ES-I3 (cell line): ENCODE measurements at regions not wholly inside any gene's neighbourhood (a gene's known extent, or its start where the extent isn't known, plus 50 kb on each side); places are given as distances from the start of the nearest gene placed in this dataset.

Experiments used
- H3K36me3 ChIP-seq: 2 replicates; pipeline ENCODE4 v1.6.1; 2013; ENCODE audit warnings: mild to moderate bottlenecking, low read length, control low read depth, moderate library complexity; ENCODE audit not compliant: insufficient read depth
- H3K4me1 ChIP-seq: 2 replicates; pipeline ENCODE4 v1.6.1; 2013; ENCODE audit warnings: mild to moderate bottlenecking, control low read depth, low read length; ENCODE audit not compliant: insufficient read depth
- H3K9ac ChIP-seq: 2 replicates; pipeline ENCODE4 v1.6.1; 2013; ENCODE audit warnings: low read depth, mild to moderate bottlenecking, low read length, moderate library complexity
- H3K9me3 ChIP-seq: 2 replicates; pipeline ENCODE4 v1.6.1; 2013; ENCODE audit warnings: mild to moderate bottlenecking, low read length, moderate library complexity; ENCODE audit not compliant: control insufficient read depth, insufficient read depth

DNA sequence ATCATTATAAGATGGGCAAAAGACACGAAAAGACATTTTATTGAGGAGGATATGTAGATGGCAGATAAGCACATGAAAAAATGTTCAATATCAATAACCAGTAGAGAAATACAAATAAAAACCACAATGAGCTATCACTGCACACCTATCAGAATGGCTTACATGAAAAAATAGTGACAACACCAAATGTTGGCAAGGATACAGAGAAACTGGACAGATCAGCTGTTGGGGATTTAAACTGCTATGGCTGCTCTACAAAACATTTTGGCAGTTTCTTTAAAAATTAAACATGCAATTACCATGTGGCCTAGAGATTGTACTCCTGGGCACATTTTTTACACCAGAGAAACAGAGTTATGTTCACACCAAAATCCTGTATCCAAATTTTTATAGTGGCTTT, 172.7 kb upstream of the TENT5A start:
- Histone ChIP-seq H3K9ac (no peak overlapping the region), H3K36me3 (no peaks in the 10 kb centered on the region), H3K4me1 (no peaks in the 10 kb centered on the region), H3K9me3 (no peaks in the 10 kb centered on the region)

DNA sequence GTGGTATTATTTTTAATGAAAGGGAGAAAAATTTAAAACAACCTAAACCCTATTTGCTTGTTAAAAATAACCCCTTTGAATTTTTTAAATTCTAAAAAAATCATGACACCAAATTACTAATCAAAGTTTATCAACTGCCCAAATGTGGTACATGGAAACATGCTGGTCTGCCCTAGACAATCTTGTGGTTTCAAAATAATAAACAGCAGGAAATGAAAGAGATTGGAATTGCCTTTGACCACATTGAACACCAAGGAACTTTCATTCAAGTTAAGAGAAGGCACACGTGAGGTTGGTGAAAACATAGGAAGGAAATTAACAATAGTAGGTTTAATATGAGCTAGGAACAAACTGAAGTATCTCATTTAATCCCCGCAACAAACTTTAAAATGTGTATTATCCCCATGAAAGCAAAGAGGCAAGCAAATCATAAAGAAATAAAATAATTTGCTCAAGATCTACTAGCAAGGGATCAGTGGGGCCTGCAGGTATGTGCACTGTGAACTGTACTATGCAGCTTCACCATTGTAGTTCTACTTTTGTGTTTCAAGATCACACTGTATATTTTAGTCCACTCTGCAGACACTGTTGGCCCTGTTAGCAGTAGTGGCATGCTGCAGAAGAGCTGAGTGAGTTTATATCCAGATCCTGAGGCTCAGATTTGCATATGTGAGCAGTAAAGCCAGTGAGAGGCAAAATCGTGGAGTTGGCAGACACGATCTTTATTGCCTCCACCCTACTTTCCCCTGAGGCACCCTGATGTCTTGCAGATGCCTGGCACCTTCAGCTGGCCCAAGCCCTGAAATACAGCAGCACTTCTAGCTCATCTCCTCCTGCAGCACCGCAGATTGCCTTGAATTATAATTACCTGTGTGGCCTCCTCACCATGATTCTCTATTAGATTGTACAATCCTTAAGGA, 157.8 kb upstream of the TENT5A start:
- no peaks in the 10 kb centered on the region for H3K36me3 ChIP-seq
- H3K4me1 ChIP-seq, result peaks cover 10% of the 10 kb centered on the region; the same call in 1 of the 2 replicates
- no peaks in the 10 kb centered on the region for H3K9me3 ChIP-seq
- no peak overlapping the region for H3K9ac ChIP-seq

DNA sequence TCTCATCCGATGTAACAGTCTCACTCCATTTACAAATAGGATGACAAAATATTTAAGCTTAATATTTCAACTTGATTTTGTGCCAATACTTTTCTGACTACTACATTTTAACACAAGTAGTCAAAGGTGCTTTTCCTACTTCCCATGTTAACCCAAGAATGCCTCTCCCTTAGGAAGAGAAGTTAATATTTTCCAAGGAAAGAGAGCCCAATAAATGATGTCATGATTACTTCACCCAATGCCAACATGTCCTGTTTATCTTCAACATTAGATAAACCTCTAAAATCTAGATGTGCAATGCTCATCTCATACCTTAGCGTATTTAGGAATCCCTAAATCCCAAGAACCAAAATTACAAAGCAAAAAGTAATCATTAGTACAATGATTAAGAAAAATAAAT, 156.7 kb upstream of the TENT5A start:
- Histone ChIP-seq H3K4me1 (peaks cover 10% of the 10 kb centered on the region; the same call in 1 of the 2 replicates), H3K36me3 (no peaks in the 10 kb centered on the region), H3K9me3 (no peaks in the 10 kb centered on the region), H3K9ac (no peak overlapping the region)

DNA sequence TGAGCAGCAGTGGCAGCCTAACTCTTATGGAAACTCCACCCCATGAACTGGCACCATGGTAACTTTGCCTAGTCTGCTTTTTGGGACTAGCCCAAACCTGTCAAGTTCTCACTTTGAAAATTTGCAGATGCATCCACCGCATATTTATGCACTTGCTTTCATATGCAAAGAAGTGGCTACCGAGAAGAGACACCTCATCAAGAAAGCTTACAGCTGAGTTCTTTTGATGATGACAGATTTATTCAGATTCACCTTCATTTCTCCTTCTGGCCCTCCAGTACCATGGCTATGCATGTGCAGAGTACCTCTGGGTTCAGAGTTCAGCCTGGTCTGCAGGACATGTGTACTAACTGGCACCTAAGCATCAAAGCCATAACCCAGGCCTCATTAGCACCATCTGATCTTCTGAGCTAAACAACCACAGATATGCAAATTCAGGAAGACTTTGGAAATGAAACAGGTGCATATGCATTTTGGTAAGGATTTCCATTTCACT, 154.3 kb upstream of the TENT5A start:
- Histone ChIP-seq H3K4me1 (peaks cover 10% of the 10 kb centered on the region; the same call in 1 of the 2 replicates), H3K9me3 (0 out of 2 replicates have a peak, but pooled peaks cover 3% of the 10 kb centered on the region), H3K9ac (no peak overlapping the region), H3K36me3 (no peaks in the 10 kb centered on the region)

DNA sequence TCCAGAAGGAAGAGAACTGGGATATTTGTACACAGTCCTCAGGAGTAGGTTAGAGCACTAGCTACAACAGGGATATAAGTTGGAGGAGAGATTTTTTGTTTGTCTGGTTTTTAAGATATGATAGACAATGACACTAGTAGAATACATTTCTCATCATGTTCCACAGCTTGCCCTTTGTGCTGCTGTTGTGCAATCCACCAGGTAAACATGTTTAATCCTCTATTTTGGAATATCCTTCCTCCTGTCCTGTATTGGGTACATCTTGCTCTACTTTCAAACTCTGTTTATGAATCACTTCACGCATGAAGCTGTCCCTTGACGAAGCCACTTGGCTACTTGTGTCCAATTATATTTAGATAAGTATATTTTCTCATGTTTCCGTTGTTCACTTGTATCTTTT, 153.6 kb upstream of the TENT5A start:
- 0 out of 2 replicates have a peak, but pooled peaks cover 3% of the 10 kb centered on the region for H3K9me3 ChIP-seq
- H3K4me1 ChIP-seq, result peaks cover 10% of the 10 kb centered on the region; the same call in 1 of the 2 replicates
- H3K36me3 ChIP-seq, result no peaks in the 10 kb centered on the region
- no peak overlapping the region for H3K9ac ChIP-seq

DNA sequence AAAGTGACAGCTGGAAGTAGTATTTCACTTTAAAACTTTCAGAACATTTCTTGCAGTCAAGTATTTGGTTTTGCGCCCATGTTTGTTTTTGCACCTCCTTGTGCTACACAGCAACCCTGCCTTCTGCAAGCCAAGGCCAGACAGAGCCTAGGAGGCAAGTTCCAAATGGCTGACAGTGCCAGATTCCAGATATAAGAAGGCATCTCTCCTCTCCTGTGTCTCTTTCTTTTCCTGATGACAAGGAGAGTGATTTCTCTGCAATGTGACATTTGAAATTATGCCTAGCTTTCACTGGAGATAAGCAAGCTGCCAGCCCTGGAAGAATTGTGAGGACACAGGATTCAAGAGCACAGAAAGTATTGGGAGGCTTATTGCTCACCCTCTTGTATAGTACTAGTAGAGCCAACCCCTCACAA, 149.1 kb upstream of the TENT5A start:
- H3K36me3 ChIP-seq, result no peaks in the 10 kb centered on the region
- H3K4me1 ChIP-seq, result peaks cover 8% of the 10 kb centered on the region; the same call in 1 of the 2 replicates
- H3K9ac ChIP-seq, result no peak overlapping the region
- H3K9me3 ChIP-seq, result 0 out of 2 replicates have a peak, but pooled peaks cover 3% of the 10 kb centered on the region

DNA sequence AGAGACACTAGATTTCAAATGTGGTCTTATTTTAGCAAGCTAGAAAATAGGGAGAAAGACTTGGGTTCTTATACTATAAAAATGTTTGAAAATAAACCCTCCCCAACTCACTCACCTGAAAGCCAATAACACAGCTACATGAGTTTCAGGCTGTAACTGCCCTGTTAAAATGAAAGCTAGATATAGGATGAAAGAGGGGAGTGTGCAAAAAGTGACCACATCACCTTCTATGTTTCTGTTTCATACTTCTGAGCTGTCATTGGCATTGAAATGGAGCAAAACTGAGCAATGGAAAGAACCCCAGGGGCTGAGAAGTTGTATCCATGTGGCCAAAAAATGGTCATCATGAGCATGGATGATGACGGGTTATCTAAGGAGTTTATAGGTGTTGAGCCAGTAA, 148.1 kb upstream of the TENT5A start:
- H3K36me3 ChIP-seq, result no peaks in the 10 kb centered on the region
- H3K9me3 ChIP-seq, result 0 out of 2 replicates have a peak, but pooled peaks cover 3% of the 10 kb centered on the region
- peaks cover 3% of the 10 kb centered on the region; the same call in 1 of the 2 replicates for H3K4me1 ChIP-seq
- H3K9ac ChIP-seq, result no peak overlapping the region

DNA sequence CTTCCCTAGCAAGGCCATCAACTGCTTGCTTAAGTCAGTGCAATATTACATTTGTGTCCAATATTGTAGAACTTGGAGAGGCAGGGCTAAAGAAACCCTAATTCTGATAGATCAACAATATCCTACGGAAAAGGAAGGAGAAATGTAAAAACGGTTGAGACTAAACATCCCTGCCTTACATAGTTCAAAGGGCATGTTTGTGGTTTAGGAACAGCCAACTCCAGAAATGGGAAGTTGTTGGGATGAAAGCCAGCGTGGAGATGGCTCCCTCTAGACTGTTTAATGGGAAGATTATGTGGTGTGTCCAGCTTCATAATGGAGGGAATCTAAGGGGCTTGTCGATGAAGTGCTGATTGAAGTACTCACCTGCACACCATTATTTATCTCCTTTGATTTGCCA, 145.3 kb upstream of the TENT5A start:
- no peaks in the 10 kb centered on the region for H3K36me3 ChIP-seq
- peaks cover 12% of the 10 kb centered on the region for H3K4me1 ChIP-seq
- no peak overlapping the region for H3K9ac ChIP-seq
- no peaks in the 10 kb centered on the region for H3K9me3 ChIP-seq

DNA sequence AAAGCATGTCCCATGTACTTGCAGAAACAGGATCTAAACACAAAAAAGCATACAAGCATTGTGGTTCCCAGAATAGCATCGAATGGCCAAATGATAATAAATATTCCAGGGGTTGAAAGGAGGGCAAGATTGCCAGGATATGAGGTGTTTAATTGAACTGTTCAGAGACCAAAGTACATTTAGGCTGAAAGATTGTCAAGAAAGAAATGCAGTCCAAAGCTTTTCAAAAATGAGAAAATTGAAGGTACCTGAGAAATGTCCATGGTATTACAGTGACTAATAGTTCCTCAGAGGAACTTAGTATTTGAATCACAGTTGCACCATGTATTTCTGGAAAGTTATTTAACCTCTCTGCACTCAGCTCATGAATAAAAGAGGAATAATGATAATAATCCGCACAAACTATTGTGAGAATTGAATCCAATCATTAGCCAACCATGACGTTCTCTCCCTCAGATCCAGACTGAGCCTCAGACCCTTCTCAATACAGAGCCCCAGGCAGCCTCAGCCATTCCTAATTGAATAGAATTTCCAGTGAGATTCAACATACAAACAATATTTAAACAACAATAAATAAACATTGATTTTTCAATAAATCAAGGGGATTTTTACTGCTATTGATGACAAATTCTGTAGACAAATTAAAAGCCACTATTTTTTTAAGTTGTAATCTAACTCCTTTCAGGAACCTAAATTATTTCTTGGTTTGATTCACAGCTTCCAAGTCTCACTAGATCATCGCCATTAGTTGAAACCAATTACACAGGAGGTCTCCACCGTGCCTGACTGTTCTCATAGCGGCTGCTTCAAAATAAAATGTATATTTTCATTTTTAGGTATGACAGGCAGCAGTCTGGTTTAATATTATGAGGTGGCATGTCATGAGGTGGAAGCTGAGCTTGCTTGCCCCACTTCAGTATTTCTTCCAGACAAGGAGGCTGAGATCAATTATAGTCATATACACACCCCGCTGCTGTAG, 144.3 kb upstream of the TENT5A start:
- H3K9me3 ChIP-seq, result no peaks in the 10 kb centered on the region
- no peak overlapping the region for H3K9ac ChIP-seq
- peaks cover 12% of the 10 kb centered on the region for H3K4me1 ChIP-seq
- H3K36me3 ChIP-seq, result no peaks in the 10 kb centered on the region

DNA sequence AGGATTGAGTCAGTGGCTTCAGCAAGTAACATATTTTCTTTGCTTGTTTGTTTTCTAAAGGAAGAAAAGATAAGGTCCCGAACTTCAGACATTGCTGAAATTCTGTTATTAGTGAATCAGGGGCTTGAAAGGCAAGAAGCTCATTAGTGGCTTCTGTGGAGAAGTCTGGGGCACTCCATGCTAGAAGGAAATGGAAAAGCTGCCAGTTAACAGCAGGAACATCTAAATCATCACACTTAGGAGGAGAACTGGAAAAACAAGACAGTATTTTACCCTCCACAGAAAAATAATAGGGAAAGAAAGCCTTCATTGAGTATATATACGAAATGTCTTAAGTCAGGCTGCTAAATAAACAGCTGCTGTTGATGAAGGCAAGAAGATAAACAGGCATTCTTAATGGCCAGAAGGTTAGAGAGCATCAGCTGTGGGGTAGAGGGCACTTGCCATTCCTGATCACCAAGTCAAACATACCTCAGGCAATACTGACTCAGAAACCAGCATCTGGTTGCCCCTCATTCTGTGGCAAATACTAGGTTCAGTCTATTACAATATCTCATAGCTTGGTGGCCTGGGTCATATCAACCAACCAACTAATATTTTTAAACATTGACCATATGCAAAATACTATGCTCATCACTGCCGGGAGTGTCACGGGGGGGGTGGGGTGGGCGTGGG, 143.2 kb upstream of the TENT5A start:
- H3K36me3 ChIP-seq, result no peaks in the 10 kb centered on the region
- peaks cover 12% of the 10 kb centered on the region for H3K4me1 ChIP-seq
- no peaks in the 10 kb centered on the region for H3K9me3 ChIP-seq

DNA sequence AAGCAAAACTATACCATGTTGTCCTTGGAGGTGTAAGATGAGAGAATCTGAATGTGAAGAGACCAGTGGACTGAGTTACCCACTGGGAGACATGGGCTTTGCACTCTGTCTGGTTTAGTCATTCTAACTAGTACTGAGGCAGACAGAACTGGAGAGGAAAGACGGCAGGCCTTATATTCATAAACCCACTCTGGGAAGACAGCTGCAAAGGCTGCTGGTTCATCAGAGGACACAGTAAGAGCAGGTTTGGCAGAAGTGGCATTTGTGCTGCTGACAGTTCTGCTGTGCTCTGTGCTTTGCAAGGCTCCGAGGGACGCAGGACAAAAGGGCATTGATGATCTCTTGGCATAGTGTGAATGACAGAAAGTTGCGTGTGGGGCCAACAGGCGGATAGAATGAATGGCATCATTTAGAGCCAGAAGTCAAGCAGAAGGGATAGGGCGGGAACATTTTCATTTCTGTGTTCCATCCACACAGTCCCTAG, 142.3 kb upstream of the TENT5A start:
- no peak overlapping the region for H3K9ac ChIP-seq
- H3K9me3 ChIP-seq, result no peaks in the 10 kb centered on the region
- H3K36me3 ChIP-seq, result no peaks in the 10 kb centered on the region
- peaks cover 9% of the 10 kb centered on the region; the same call in 1 of the 2 replicates for H3K4me1 ChIP-seq

More for the DNA sequence above, 143.2 kb upstream of the TENT5A start:
- no peak overlapping the region for H3K9ac ChIP-seq

DNA sequence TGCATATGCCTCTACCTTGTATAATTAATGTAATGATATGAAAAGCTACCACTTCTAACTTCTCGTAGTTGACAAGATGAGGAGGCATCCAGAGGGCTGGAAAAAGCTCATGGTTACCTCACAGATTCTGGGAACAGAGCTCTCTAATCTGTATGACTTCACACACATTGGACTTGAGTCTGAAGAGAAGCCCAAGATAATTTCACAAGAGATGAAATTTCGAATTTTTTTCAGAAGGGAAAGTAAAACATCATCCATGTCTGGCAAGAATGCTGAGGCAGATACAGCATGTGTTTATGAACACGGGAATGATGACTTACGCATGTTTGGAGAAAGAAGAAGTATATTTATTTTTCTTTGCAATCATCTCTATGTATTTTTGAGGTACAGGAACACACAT, 141.8 kb upstream of the TENT5A start:
- Histone ChIP-seq H3K4me1 (peaks cover 9% of the 10 kb centered on the region; the same call in 1 of the 2 replicates), H3K36me3 (no peaks in the 10 kb centered on the region), H3K9ac (no peak overlapping the region), H3K9me3 (no peaks in the 10 kb centered on the region)

DNA sequence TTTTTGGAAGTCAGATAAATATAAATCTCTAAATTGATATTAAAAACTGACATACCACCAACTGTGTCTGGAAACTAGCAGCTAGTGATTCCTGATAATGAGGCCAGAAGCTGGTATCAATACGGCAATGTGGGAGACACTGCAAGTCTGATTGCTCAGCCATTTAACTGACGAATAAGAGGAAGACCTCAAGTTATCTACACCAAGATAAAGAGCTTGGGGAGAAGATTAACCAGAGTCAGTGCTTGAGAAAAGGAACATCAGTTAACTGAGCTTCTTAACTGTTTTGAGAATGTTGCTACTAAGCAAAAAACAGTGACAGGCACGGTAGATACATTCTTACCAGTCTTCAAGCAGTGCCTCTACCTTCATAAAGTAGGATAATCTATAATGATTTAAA, 140.4 kb upstream of the TENT5A start:
- Histone ChIP-seq H3K9ac (no peak overlapping the region), H3K9me3 (no peaks in the 10 kb centered on the region), H3K36me3 (no peaks in the 10 kb centered on the region), H3K4me1 (peaks cover 9% of the 10 kb centered on the region; the same call in 1 of the 2 replicates)
